ENCODE measurements at regions not wholly inside any gene's neighbourhood (a gene's known extent, or its start where the extent isn't known, plus 50 kb on each side); places are given as distances from the start of the nearest gene placed in this dataset.

- no peaks in the 10 kb centered on the region for H3K36me3 ChIP-seq (ENCODE audit: control insufficient read depth in 2 of 3, insufficient read depth in 3 of 3, low read length in 3 of 3)
- peaks cover 0 to 2% (median 0%) of the 10 kb centered on the region in 3 donors for H3K9me3 ChIP-seq (ENCODE audit: control insufficient read depth in 2 of 3, insufficient read depth in 1 of 3, low read length in 3 of 3)
- no peak overlapping the region for H3K9ac ChIP-seq (ENCODE audit: low read length in 3 of 3)
- no peak overlapping the region for H3K4me3 ChIP-seq (ENCODE audit: low read length in 3 of 3)
- no peak for DNase-seq
- no peaks in the 10 kb centered on the region for H3K4me1 ChIP-seq (ENCODE audit: control insufficient read depth in 2 of 3, insufficient read depth in 2 of 3, low read depth in 1 of 3, low read length in 3 of 3)
- no peak for FAIRE-seq
- intact Hi-C loops (cut with DNase I): no loop called here
- no peaks in the 10 kb centered on the region for H3K27me3 ChIP-seq (ENCODE audit: control insufficient read depth, insufficient read depth, low read length)
- no peak for TF ChIP-seq CTCF (IDR thresholded peaks at IDR 0.05; ENCODE audit: borderline replicate concordance, extremely low read depth, insufficient read depth)
- no peak overlapping the region for H3K27ac ChIP-seq (ENCODE audit: low read depth in 2 of 2, low read length in 2 of 2)
These were observed 812.6 kb upstream of the ADGRL4 start for GRCh38 chr1:79819140-79819539.

- peaks cover 0 to under 1% (median 0%) of the 10 kb centered on the region in 3 donors for H3K9me3 ChIP-seq (ENCODE audit: control insufficient read depth in 2 of 3, insufficient read depth in 1 of 3, low read length in 3 of 3)
- intact Hi-C loops (cut with DNase I): no loop called here
- no peak for TF ChIP-seq CTCF (IDR thresholded peaks at IDR 0.05; ENCODE audit: borderline replicate concordance, extremely low read depth, insufficient read depth)
- peak in 1 of 5 donors; percentile 40 for DNase-seq
- H3K4me1 ChIP-seq (ENCODE audit: control insufficient read depth in 2 of 3, insufficient read depth in 2 of 3, low read depth in 1 of 3, low read length in 3 of 3): no peaks in the 10 kb centered on the region
- H3K27ac ChIP-seq (ENCODE audit: low read depth in 2 of 2, low read length in 2 of 2): no peak overlapping the region
- H3K9ac ChIP-seq (ENCODE audit: low read length in 3 of 3): no peak overlapping the region
- FAIRE-seq: no peak
- no peaks in the 10 kb centered on the region for H3K36me3 ChIP-seq (ENCODE audit: control insufficient read depth in 2 of 3, insufficient read depth in 3 of 3, low read length in 3 of 3)
- no peaks in the 10 kb centered on the region for H3K27me3 ChIP-seq (ENCODE audit: control insufficient read depth, insufficient read depth, low read length)
- H3K4me3 ChIP-seq (ENCODE audit: low read length in 3 of 3): no peak overlapping the region
These were observed 810.6 kb upstream of the ADGRL4 start for GRCh38 chr1:79817031-79817560.

- FAIRE-seq (no peak), DNase-seq (no peak)
- no peaks in the 10 kb centered on the region for H3K27me3 ChIP-seq (ENCODE audit: control insufficient read depth, insufficient read depth, low read length)
- no peaks in the 10 kb centered on the region for H3K36me3 ChIP-seq (ENCODE audit: control insufficient read depth in 2 of 3, insufficient read depth in 3 of 3, low read length in 3 of 3)
- intact Hi-C loops (cut with DNase I): no loop called here
- no peak overlapping the region for H3K9ac ChIP-seq (ENCODE audit: low read length in 3 of 3)
- no peak overlapping the region for H3K4me3 ChIP-seq (ENCODE audit: low read length in 3 of 3)
- H3K9me3 ChIP-seq (ENCODE audit: control insufficient read depth in 2 of 3, insufficient read depth in 1 of 3, low read length in 3 of 3): no peaks in the 10 kb centered on the region
- no peaks in the 10 kb centered on the region for H3K4me1 ChIP-seq (ENCODE audit: control insufficient read depth in 2 of 3, insufficient read depth in 2 of 3, low read depth in 1 of 3, low read length in 3 of 3)
- H3K27ac ChIP-seq (ENCODE audit: low read depth in 2 of 2, low read length in 2 of 2): no peak overlapping the region
- TF ChIP-seq CTCF (IDR thresholded peaks at IDR 0.05; ENCODE audit: borderline replicate concordance, extremely low read depth, insufficient read depth): no peak
These were observed 808.6 kb upstream of the ADGRL4 start for GRCh38 chr1:79815115-79815514.

GRCh38 chr1:79811173-79811572 lies 804.6 kb upstream of the ADGRL4 start:
- intact Hi-C loops (cut with DNase I): no loop called here
- no peak overlapping the region for H3K9ac ChIP-seq (ENCODE audit: low read length in 3 of 3)
- FAIRE-seq: no peak

More at GRCh38 chr1:79811173-79811572, 804.6 kb upstream of the ADGRL4 start:
- no peaks in the 10 kb centered on the region for H3K27me3 ChIP-seq (ENCODE audit: control insufficient read depth, insufficient read depth, low read length)
- no peak for TF ChIP-seq CTCF (IDR thresholded peaks at IDR 0.05; ENCODE audit: borderline replicate concordance, extremely low read depth, insufficient read depth)
- no peak for DNase-seq
- H3K4me3 ChIP-seq (ENCODE audit: low read length in 3 of 3): no peak overlapping the region
- no peaks in the 10 kb centered on the region for H3K9me3 ChIP-seq (ENCODE audit: control insufficient read depth in 2 of 3, insufficient read depth in 1 of 3, low read length in 3 of 3)
- H3K4me1 ChIP-seq (ENCODE audit: control insufficient read depth in 2 of 3, insufficient read depth in 2 of 3, low read depth in 1 of 3, low read length in 3 of 3): no peaks in the 10 kb centered on the region
- no peak overlapping the region for H3K27ac ChIP-seq (ENCODE audit: low read depth in 2 of 2, low read length in 2 of 2)
- H3K36me3 ChIP-seq (ENCODE audit: control insufficient read depth in 2 of 3, insufficient read depth in 3 of 3, low read length in 3 of 3): no peaks in the 10 kb centered on the region

Data from kidney (tissue), 13 donors.